NOMO-1 treated with dmso at 0.1 percent for 144 hours (cell line): ENCODE measurements at regions not wholly inside any gene's neighbourhood (a gene's known extent, or its start where the extent isn't known, plus 50 kb on each side); places are given as distances from the start of the nearest gene placed in this dataset.

Experiments used
- DNase-seq: peaks from one replicate; lab custom pipeline; 2025; ENCODE audit not compliant: unreplicated experiment; lab: John Stamatoyannopoulos, UW

- no peak for DNase-seq
Measured at GRCh38 chr15:46766021-46766420, 951.3 kb upstream of the SEMA6D start.

- no peak for DNase-seq
Measured at GRCh38 chr15:46768287-46768686, 949.0 kb upstream of the SEMA6D start.

GRCh38 chr15:46773016-46773415 lies 944.3 kb upstream of the SEMA6D start:
- no peak for DNase-seq

GRCh38 chr15:46778876-46779275 lies 938.4 kb upstream of the SEMA6D start:
- DNase-seq = no peak

- DNase-seq = no peak
Measured at GRCh38 chr15:46786590-46787285, 930.6 kb upstream of the SEMA6D start.

GRCh38 chr15:46795685-46796084 lies 921.6 kb upstream of the SEMA6D start:
- DNase-seq = no peak

GRCh38 chr15:46808834-46809233 lies 908.5 kb upstream of the SEMA6D start:
- DNase-seq = no peak

- DNase-seq = no peak
Measured at GRCh38 chr15:46815240-46815639, 902.1 kb upstream of the SEMA6D start.

- no peak for DNase-seq
Measured at GRCh38 chr15:46815765-46816164, 901.5 kb upstream of the SEMA6D start.

GRCh38 chr15:46848704-46849103 lies 868.6 kb upstream of the SEMA6D start:
- no peak for DNase-seq

- no peak for DNase-seq
Measured at GRCh38 chr15:46853600-46853999, 863.7 kb upstream of the SEMA6D start.

GRCh38 chr15:46854564-46854963 lies 862.7 kb upstream of the SEMA6D start:
- no peak for DNase-seq

GRCh38 chr15:46855388-46855787 lies 861.9 kb upstream of the SEMA6D start:
- DNase-seq = no peak

GRCh38 chr15:46856839-46857502 lies 860.3 kb upstream of the SEMA6D start:
- no peak for DNase-seq

- DNase-seq = no peak
Measured at GRCh38 chr15:46858150-46858549, 859.2 kb upstream of the SEMA6D start.

- no peak for DNase-seq
Measured at GRCh38 chr15:46861796-46862195, 855.5 kb upstream of the SEMA6D start.

GRCh38 chr15:46865155-46865554 lies 852.1 kb upstream of the SEMA6D start:
- no peak for DNase-seq

GRCh38 chr15:46872286-46872980 lies 844.9 kb upstream of the SEMA6D start:
- no peak for DNase-seq

- DNase-seq = no peak
Measured at GRCh38 chr15:46872981-46873330, 844.3 kb upstream of the SEMA6D start.

- DNase-seq = no peak
Measured at GRCh38 chr15:46879032-46879770, 838.1 kb upstream of the SEMA6D start.

- DNase-seq = no peak
Measured at GRCh38 chr15:46880791-46881190, 836.5 kb upstream of the SEMA6D start.
